Osteoblast (primary cell): ENCODE measurements at regions not wholly inside any gene's neighbourhood (a gene's known extent, or its start where the extent isn't known, plus 50 kb on each side); places are given as distances from the start of the nearest gene placed in this dataset.

Experiments used
- DNase-seq: peaks from one replicate; pipeline ENCODE4 v3.0.0; 2011; ENCODE audit warnings: low spot score, mixed read lengths; ENCODE audit not compliant: insufficient read length; ENCODE audit errors: missing footprints
- H2AFZ ChIP-seq: 2 replicates; pipeline ENCODE4 v1.6.0; 2011; ENCODE audit warnings: mild to moderate bottlenecking, low read length
- H3K27ac ChIP-seq: 2 replicates; pipeline ENCODE4 v1.5.1; 2011; ENCODE audit warnings: mild to moderate bottlenecking, low read depth, low read length, moderate library complexity
- H3K27me3 ChIP-seq: 2 replicates; pipeline ENCODE4 v1.6.0; 2012; ENCODE audit warnings: mild to moderate bottlenecking, control low read depth, inconsistent platforms, low read length, moderate library complexity; ENCODE audit not compliant: insufficient read depth
- H3K36me3 ChIP-seq: 2 replicates; pipeline ENCODE4 v1.5.1; 2011; ENCODE audit warnings: mild to moderate bottlenecking, low read length, control low read depth, moderate library complexity; ENCODE audit not compliant: insufficient read depth
- H3K4me1 ChIP-seq: 2 replicates; pipeline ENCODE4 v1.5.1; 2011; ENCODE audit warnings: mild to moderate bottlenecking, low read length, control low read depth, moderate library complexity; ENCODE audit not compliant: insufficient read depth
- H3K4me2 ChIP-seq: 2 replicates; pipeline ENCODE4 v1.6.0; 2011; ENCODE audit warnings: mild to moderate bottlenecking, low read length; ENCODE audit not compliant: insufficient read depth
- H3K4me3 ChIP-seq: fragments of 200-600 bp; sonication (generic); 3 replicates; pipeline ENCODE4 v1.5.1; 2012; ENCODE audit warnings: mild to moderate bottlenecking, low read length, inconsistent platforms; ENCODE audit not compliant: insufficient read depth
- H3K79me2 ChIP-seq: 2 replicates; pipeline ENCODE4 v1.6.0; 2012; ENCODE audit warnings: mild to moderate bottlenecking, low read length, control low read depth, inconsistent platforms; ENCODE audit not compliant: insufficient read depth
- H3K9me3 ChIP-seq: 2 replicates; pipeline ENCODE4 v1.5.1; 2011; ENCODE audit warnings: low read depth, low read length, control low read depth
- H4K20me1 ChIP-seq: 2 replicates; pipeline ENCODE4 v1.6.0; 2012; ENCODE audit warnings: mild to moderate bottlenecking, low read length, control low read depth; ENCODE audit not compliant: insufficient read depth
- CTCF ChIP-seq: IDR thresholded peaks from 2 replicates; pipeline ENCODE4 v1.5.1; 2011; ENCODE audit warnings: mild to moderate bottlenecking, low read depth, low read length, moderate library complexity; ENCODE audit errors: extremely low read depth

- H3K9me3 ChIP-seq = peaks cover 4% of the 10 kb centered on the region
- H3K27ac ChIP-seq = no peak overlapping the region
- H3K4me3 ChIP-seq = no peak overlapping the region
- no peak overlapping the region for H3K4me2 ChIP-seq
- H3K27me3 ChIP-seq = no peaks in the 10 kb centered on the region
- H3K4me1 ChIP-seq = no peaks in the 10 kb centered on the region
- H2AFZ ChIP-seq = no peak overlapping the region
- H3K36me3 ChIP-seq = no peaks in the 10 kb centered on the region
- no peaks in the 10 kb centered on the region for H3K79me2 ChIP-seq
- no peaks in the 10 kb centered on the region for H4K20me1 ChIP-seq
- no peak for DNase-seq
- no peak for TF ChIP-seq CTCF
These were observed 807.0 kb upstream of the ARRDC4 start for GRCh38 chr15:97153356-97153965.

GRCh38 chr15:97156739-97157265, 803.7 kb upstream of the ARRDC4 start:
- H3K4me2 ChIP-seq = no peak overlapping the region
- DNase-seq = no peak
- no peaks in the 10 kb centered on the region for H3K4me1 ChIP-seq

GRCh38 chr15:97162805-97163495, 797.6 kb upstream of the ARRDC4 start:
- no peaks in the 10 kb centered on the region for H3K27me3 ChIP-seq
- H3K4me3 ChIP-seq = no peak overlapping the region
- H3K4me2 ChIP-seq = no peak overlapping the region
- peak; percentile 37 for DNase-seq
- TF ChIP-seq CTCF = no peak
- no peak overlapping the region for H2AFZ ChIP-seq
- H3K27ac ChIP-seq = no peak overlapping the region
- H4K20me1 ChIP-seq = no peaks in the 10 kb centered on the region
- H3K79me2 ChIP-seq = no peaks in the 10 kb centered on the region
- H3K36me3 ChIP-seq = no peaks in the 10 kb centered on the region
- no peaks in the 10 kb centered on the region for H3K4me1 ChIP-seq
- H3K9me3 ChIP-seq = no peaks in the 10 kb centered on the region

More at GRCh38 chr15:97156739-97157265, 803.7 kb upstream of the ARRDC4 start:
- Histone ChIP-seq H3K4me3 (no peak overlapping the region), H2AFZ (no peak overlapping the region), H3K36me3 (no peaks in the 10 kb centered on the region), H4K20me1 (no peaks in the 10 kb centered on the region), H3K79me2 (no peaks in the 10 kb centered on the region), H3K27me3 (no peaks in the 10 kb centered on the region), H3K27ac (no peak overlapping the region), H3K9me3 (no peaks in the 10 kb centered on the region)
- no peak for TF ChIP-seq CTCF

GRCh38 chr15:97165205-97165604, 795.3 kb upstream of the ARRDC4 start:
- no peak for TF ChIP-seq CTCF
- Histone ChIP-seq H3K9me3 (peaks cover 2% of the 10 kb centered on the region), H3K36me3 (no peaks in the 10 kb centered on the region), H3K4me1 (no peaks in the 10 kb centered on the region), H4K20me1 (no peaks in the 10 kb centered on the region), H3K4me2 (no peak overlapping the region), H3K4me3 (no peak overlapping the region), H3K79me2 (no peaks in the 10 kb centered on the region), H2AFZ (no peak overlapping the region), H3K27me3 (no peaks in the 10 kb centered on the region), H3K27ac (no peak overlapping the region)
- no peak for DNase-seq
